Type B pancreatic cell (in vitro differentiated cells): ENCODE measurements at regions not wholly inside any gene's neighbourhood (a gene's known extent, or its start where the extent isn't known, plus 50 kb on each side); places are given as distances from the start of the nearest gene placed in this dataset.

ENCODE experiments used
- DNase-seq: peaks from one replicate; pipeline ENCODE4 v3.0.0; 2021; ENCODE audit warnings: mixed read lengths; ENCODE audit not compliant: unreplicated experiment; ENCODE audit errors: extremely low spot score
- H3K27ac Mint-ChIP-seq: 2 replicates; pipeline ENCODE4 v1.8.0; 2021; ENCODE audit warnings: mild to moderate bottlenecking, mixed read lengths
- H3K27me3 Mint-ChIP-seq: 2 replicates; pipeline ENCODE4 v1.8.0; 2021; ENCODE audit warnings: mixed read lengths
- H3K36me3 Mint-ChIP-seq: 2 replicates; pipeline ENCODE4 v1.8.0; 2021; ENCODE audit warnings: mixed read lengths
- H3K4me1 Mint-ChIP-seq: one replicate; pipeline ENCODE4 v1.8.0; 2021; ENCODE audit warnings: mixed read lengths; ENCODE audit not compliant: unreplicated experiment
- H3K4me3 Mint-ChIP-seq: 2 replicates; pipeline ENCODE4 v1.8.0; 2021; ENCODE audit warnings: mild to moderate bottlenecking, mixed read lengths
- H3K9me3 Mint-ChIP-seq: 2 replicates; pipeline ENCODE4 v1.8.0; 2021; ENCODE audit warnings: mixed read lengths
- TF ChIP-seq, protein P1 (sequence below): fragments of 200-600 bp; sonication (generic); conservative IDR thresholded peaks from 2 replicates; pipeline ENCODE4 v1.5.0; 2021; ENCODE audit warnings: antibody characterized with exemption, mild to moderate bottlenecking

DNA sequence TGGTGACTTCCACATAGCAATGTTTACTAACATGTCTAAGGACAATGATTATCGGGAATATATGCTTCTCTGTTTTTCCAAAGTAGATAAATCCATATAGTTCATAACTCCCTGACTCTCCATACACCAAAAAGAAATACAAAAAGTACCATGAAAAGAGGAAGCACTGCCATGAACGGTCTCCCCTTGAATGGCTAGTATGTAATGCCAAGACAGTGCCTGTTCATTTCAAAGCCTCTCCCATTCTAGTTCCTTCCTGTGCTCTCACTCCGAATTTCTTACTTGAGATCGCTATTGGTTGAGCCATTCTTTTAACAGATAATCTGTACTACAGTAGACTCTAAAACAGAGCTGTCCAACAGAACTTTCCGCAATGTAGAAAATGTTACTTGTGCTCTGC is 54.8 kb upstream of the EDN1 start:
- Mint-ChIP-seq H3K27ac (no peak overlapping the region), H3K27me3 (no peaks in the 10 kb centered on the region), H3K4me3 (no peak overlapping the region), H3K9me3 (no peaks in the 10 kb centered on the region), H3K4me1 (no peaks in the 10 kb centered on the region), H3K36me3 (no peaks in the 10 kb centered on the region)
- TF ChIP-seq, protein P1, sequence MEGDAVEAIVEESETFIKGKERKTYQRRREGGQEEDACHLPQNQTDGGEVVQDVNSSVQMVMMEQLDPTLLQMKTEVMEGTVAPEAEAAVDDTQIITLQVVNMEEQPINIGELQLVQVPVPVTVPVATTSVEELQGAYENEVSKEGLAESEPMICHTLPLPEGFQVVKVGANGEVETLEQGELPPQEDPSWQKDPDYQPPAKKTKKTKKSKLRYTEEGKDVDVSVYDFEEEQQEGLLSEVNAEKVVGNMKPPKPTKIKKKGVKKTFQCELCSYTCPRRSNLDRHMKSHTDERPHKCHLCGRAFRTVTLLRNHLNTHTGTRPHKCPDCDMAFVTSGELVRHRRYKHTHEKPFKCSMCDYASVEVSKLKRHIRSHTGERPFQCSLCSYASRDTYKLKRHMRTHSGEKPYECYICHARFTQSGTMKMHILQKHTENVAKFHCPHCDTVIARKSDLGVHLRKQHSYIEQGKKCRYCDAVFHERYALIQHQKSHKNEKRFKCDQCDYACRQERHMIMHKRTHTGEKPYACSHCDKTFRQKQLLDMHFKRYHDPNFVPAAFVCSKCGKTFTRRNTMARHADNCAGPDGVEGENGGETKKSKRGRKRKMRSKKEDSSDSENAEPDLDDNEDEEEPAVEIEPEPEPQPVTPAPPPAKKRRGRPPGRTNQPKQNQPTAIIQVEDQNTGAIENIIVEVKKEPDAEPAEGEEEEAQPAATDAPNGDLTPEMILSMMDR: no peak
- no peak for DNase-seq

DNA sequence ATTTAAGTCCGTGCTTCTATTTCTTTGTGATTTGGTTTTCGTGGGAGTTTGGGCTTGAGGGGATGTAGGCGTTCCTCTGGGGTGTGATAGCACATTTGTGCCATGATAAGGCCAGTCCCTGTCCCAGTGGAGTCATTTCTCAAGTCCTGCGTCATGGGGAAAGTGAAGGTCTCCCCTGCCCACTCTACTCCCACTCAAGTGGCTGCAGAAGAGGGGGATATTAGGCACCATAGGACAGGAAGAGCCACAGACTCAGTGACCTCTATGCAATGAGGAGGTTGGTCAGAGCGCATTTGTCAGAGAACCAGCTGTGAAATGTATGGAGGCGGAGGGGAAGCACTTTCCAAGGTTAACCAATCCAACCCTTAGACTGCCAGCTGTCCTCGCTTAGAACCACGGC is 51.9 kb upstream of the EDN1 start:
- Mint-ChIP-seq H3K36me3 (no peaks in the 10 kb centered on the region), H3K27me3 (no peaks in the 10 kb centered on the region), H3K9me3 (no peaks in the 10 kb centered on the region), H3K27ac (no peak overlapping the region), H3K4me3 (no peak overlapping the region), H3K4me1 (no peaks in the 10 kb centered on the region)
- no peak for DNase-seq
- TF ChIP-seq, protein P1: no peak
